ENCODE measurements at regions not wholly inside any gene's neighbourhood (a gene's known extent, or its start where the extent isn't known, plus 50 kb on each side); places are given as distances from the start of the nearest gene placed in this dataset.

GRCh38 chrX:46330513-46330912 is 214.7 kb downstream of the ZNF674 start:
- H3K27ac ChIP-seq (replicated peaks): no peak overlapping the region
- H3K4me3 ChIP-seq (replicated peaks; ENCODE audit: insufficient read depth, low read length): no peak overlapping the region
- H3K27me3 ChIP-seq (ENCODE audit: insufficient read depth, poor library complexity, severe bottlenecking): no peaks in the 10 kb centered on the region
- TF ChIP-seq GABPA (IDR thresholded peaks at IDR 0.05; ENCODE audit: low read depth) (no peak), SPI1 (IDR thresholded peaks at IDR 0.05; ENCODE audit: borderline replicate concordance, low read depth) (no peak), REST (IDR thresholded peaks at IDR 0.05; ENCODE audit: insufficient replicate concordance, low read depth) (no peak), POLR2AphosphoS5 (IDR thresholded peaks at IDR 0.05; ENCODE audit: low read depth) (no peak)
- TF ChIP-seq, protein P1, sequence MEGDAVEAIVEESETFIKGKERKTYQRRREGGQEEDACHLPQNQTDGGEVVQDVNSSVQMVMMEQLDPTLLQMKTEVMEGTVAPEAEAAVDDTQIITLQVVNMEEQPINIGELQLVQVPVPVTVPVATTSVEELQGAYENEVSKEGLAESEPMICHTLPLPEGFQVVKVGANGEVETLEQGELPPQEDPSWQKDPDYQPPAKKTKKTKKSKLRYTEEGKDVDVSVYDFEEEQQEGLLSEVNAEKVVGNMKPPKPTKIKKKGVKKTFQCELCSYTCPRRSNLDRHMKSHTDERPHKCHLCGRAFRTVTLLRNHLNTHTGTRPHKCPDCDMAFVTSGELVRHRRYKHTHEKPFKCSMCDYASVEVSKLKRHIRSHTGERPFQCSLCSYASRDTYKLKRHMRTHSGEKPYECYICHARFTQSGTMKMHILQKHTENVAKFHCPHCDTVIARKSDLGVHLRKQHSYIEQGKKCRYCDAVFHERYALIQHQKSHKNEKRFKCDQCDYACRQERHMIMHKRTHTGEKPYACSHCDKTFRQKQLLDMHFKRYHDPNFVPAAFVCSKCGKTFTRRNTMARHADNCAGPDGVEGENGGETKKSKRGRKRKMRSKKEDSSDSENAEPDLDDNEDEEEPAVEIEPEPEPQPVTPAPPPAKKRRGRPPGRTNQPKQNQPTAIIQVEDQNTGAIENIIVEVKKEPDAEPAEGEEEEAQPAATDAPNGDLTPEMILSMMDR (IDR thresholded peaks at IDR 0.05; ENCODE audit: insufficient read depth, low read length): no peak
- DNase-seq (ENCODE audit: low read depth in 1 of 2, low spot score in 1 of 2): no peak

- TF ChIP-seq SPI1 (IDR thresholded peaks at IDR 0.05; ENCODE audit: borderline replicate concordance, low read depth): no peak
- H3K4me3 ChIP-seq (replicated peaks; ENCODE audit: insufficient read depth, low read length): no peak overlapping the region
- no peak overlapping the region for H3K27ac ChIP-seq (replicated peaks)
Observed at GRCh38 chrX:46328133-46328532, 217.1 kb downstream of the ZNF674 start.

DNA sequence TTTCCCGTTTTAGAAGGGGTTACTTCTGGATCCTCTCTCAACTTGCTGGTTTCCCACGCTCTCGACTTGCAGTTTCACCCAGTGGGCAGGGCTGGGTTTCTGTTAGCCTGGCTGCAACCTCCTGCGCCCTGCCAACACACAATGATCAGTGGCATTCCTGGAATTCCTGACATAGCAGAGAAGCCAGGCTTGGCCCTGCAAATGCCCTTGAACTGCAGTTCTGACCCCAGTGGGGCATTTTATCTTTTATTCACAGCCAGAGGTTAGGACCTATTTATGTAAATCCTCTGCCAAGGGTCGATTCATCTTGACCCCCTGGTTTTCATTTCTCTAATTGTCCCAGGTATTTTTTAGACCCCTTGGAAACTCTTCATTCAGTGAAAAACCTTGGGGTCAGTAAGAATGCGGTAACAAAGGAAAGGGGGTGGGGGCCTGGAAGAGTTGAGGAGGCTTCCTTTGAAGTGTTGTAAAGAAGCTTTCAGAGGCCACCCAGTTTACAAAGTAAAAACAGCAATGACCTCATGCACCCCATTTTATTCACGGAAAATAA is 217.6 kb downstream of the ZNF674 start:
- no peak overlapping the region for H3K4me3 ChIP-seq (replicated peaks; ENCODE audit: insufficient read depth, low read length)
- H3K27me3 ChIP-seq (ENCODE audit: insufficient read depth, poor library complexity, severe bottlenecking): no peaks in the 10 kb centered on the region
- TF ChIP-seq GABPA (IDR thresholded peaks at IDR 0.05; ENCODE audit: low read depth) (no peak), POLR2AphosphoS5 (IDR thresholded peaks at IDR 0.05; ENCODE audit: low read depth) (no peak), SPI1 (IDR thresholded peaks at IDR 0.05; ENCODE audit: borderline replicate concordance, low read depth) (no peak)
- TF ChIP-seq, protein P1 (IDR thresholded peaks at IDR 0.05; ENCODE audit: insufficient read depth, low read length): no peak
- DNase-seq (ENCODE audit: low read depth in 1 of 2, low spot score in 1 of 2): no peak
- no peak overlapping the region for H3K27ac ChIP-seq (replicated peaks)

More at GRCh38 chrX:46328133-46328532, 217.1 kb downstream of the ZNF674 start:
- no peaks in the 10 kb centered on the region for H3K27me3 ChIP-seq (ENCODE audit: insufficient read depth, poor library complexity, severe bottlenecking)
- no peak for DNase-seq (ENCODE audit: low read depth in 1 of 2, low spot score in 1 of 2)

GRCh38 chrX:46326161-46326560 is 219.1 kb downstream of the ZNF674 start:
- H3K4me3 ChIP-seq (replicated peaks; ENCODE audit: insufficient read depth, low read length): no peak overlapping the region

More at GRCh38 chrX:46326161-46326560, 219.1 kb downstream of the ZNF674 start:
- Histone ChIP-seq H3K27me3 (ENCODE audit: insufficient read depth, poor library complexity, severe bottlenecking) (no peaks in the 10 kb centered on the region), H3K27ac (replicated peaks) (no peak overlapping the region)
- no peak for TF ChIP-seq SPI1 (IDR thresholded peaks at IDR 0.05; ENCODE audit: borderline replicate concordance, low read depth)
- TF ChIP-seq, protein P1 (IDR thresholded peaks at IDR 0.05; ENCODE audit: insufficient read depth, low read length): no peak
- TF ChIP-seq GABPA (IDR thresholded peaks at IDR 0.05; ENCODE audit: low read depth): no peak
- TF ChIP-seq POLR2AphosphoS5 (IDR thresholded peaks at IDR 0.05; ENCODE audit: low read depth): no peak
- TF ChIP-seq REST (IDR thresholded peaks at IDR 0.05; ENCODE audit: insufficient replicate concordance, low read depth): no peak
- DNase-seq (ENCODE audit: low read depth in 1 of 2, low spot score in 1 of 2): no peak
